Mesenteric fat pad (tissue), 1 donor: ENCODE measurements at regions not wholly inside any gene's neighbourhood (a gene's known extent, or its start where the extent isn't known, plus 50 kb on each side); places are given as distances from the start of the nearest gene placed in this dataset.

ENCODE experiments used
- DNase-seq: peaks from one replicate; pipeline ENCODE4 v3.0.0-alpha.2; 2020; ENCODE audit warnings: low spot score
- donor health status: DM: yes; HTN: yes; CAD: no.

GRCh38 chr13:44272692-44273091 is 100.9 kb upstream of the SERP2 start:
- DNase-seq = no peak

GRCh38 chr13:44273216-44273615 is 100.4 kb upstream of the SERP2 start:
- no peak for DNase-seq

- DNase-seq = no peak
These were observed 99.4 kb upstream of the SERP2 start for GRCh38 chr13:44273991-44274770.

- no peak for DNase-seq
These were observed 98.8 kb upstream of the SERP2 start for GRCh38 chr13:44274771-44275205.

GRCh38 chr13:44275381-44275780 is 98.2 kb upstream of the SERP2 start:
- no peak for DNase-seq

- no peak for DNase-seq
These were observed 97.6 kb upstream of the SERP2 start for GRCh38 chr13:44276061-44276460.

- no peak for DNase-seq
These were observed 96.2 kb upstream of the SERP2 start for GRCh38 chr13:44277459-44277858.

GRCh38 chr13:44278166-44278565 is 95.5 kb upstream of the SERP2 start:
- DNase-seq = no peak

- DNase-seq = no peak
These were observed 93.2 kb upstream of the SERP2 start for GRCh38 chr13:44280456-44280855.

- DNase-seq = no peak
These were observed 92.2 kb upstream of the SERP2 start for GRCh38 chr13:44281252-44282000.

- no peak for DNase-seq
These were observed 90.0 kb upstream of the SERP2 start for GRCh38 chr13:44283600-44283999.

- no peak for DNase-seq
These were observed 85.7 kb upstream of the SERP2 start for GRCh38 chr13:44287958-44288357.

- no peak for DNase-seq
These were observed 81.1 kb upstream of the SERP2 start for GRCh38 chr13:44292545-44292944.

- DNase-seq = no peak
These were observed 80.2 kb upstream of the SERP2 start for GRCh38 chr13:44293374-44293773.

- no peak for DNase-seq
These were observed 79.5 kb upstream of the SERP2 start for GRCh38 chr13:44293908-44294735.

- DNase-seq = no peak
These were observed 78.7 kb upstream of the SERP2 start for GRCh38 chr13:44294876-44295275.

GRCh38 chr13:44296856-44297255 is 76.8 kb upstream of the SERP2 start:
- no peak for DNase-seq

- DNase-seq = no peak
These were observed 75.3 kb upstream of the SERP2 start for GRCh38 chr13:44298314-44298713.

- no peak for DNase-seq
These were observed 74.3 kb upstream of the SERP2 start for GRCh38 chr13:44299152-44299943.

- DNase-seq = no peak
These were observed 72.6 kb upstream of the SERP2 start for GRCh38 chr13:44300895-44301638.
